ENCODE measurements at regions not wholly inside any gene's neighbourhood (a gene's known extent, or its start where the extent isn't known, plus 50 kb on each side); places are given as distances from the start of the nearest gene placed in this dataset.

- ATAC-seq (no peak), FAIRE-seq (no peak), DNase-seq (no peak)
- H3K27me3 ChIP-seq: no peaks in the 10 kb centered on the region
- intact Hi-C loops (cut with DNase I): no loop called here
- no peak overlapping the region for H3K4me3 ChIP-seq
- no peak overlapping the region for H3K27ac ChIP-seq
- H3K36me3 ChIP-seq: no peaks in the 10 kb centered on the region
- TF ChIP-seq, protein P1, sequence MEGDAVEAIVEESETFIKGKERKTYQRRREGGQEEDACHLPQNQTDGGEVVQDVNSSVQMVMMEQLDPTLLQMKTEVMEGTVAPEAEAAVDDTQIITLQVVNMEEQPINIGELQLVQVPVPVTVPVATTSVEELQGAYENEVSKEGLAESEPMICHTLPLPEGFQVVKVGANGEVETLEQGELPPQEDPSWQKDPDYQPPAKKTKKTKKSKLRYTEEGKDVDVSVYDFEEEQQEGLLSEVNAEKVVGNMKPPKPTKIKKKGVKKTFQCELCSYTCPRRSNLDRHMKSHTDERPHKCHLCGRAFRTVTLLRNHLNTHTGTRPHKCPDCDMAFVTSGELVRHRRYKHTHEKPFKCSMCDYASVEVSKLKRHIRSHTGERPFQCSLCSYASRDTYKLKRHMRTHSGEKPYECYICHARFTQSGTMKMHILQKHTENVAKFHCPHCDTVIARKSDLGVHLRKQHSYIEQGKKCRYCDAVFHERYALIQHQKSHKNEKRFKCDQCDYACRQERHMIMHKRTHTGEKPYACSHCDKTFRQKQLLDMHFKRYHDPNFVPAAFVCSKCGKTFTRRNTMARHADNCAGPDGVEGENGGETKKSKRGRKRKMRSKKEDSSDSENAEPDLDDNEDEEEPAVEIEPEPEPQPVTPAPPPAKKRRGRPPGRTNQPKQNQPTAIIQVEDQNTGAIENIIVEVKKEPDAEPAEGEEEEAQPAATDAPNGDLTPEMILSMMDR (IDR thresholded peaks at IDR 0.05): no peak
- 79 to 87% methylated on average over 3 of the region's 3 CpGs for WGBS, 2 donors
- no peaks in the 10 kb centered on the region for H3K9me3 ChIP-seq
- no peaks in the 10 kb centered on the region for H3K4me1 ChIP-seq
Observed at GRCh38 chr12:4969405-4969804, 59.7 kb downstream of the KCNA1 start.

- 66 to 70% methylated on average over 3 of the region's 3 CpGs for WGBS, 2 donors
- intact Hi-C loops (cut with DNase I): no loop called here
- Histone ChIP-seq H3K27me3 (peaks cover 0 to 7% (median 0%) of the 10 kb centered on the region in 4 donors), H3K4me3 (no peak overlapping the region), H3K4me1 (no peaks in the 10 kb centered on the region), H3K9me3 (no peaks in the 10 kb centered on the region), H3K27ac (no peak overlapping the region), H3K36me3 (no peaks in the 10 kb centered on the region)
- TF ChIP-seq, protein P1 (IDR thresholded peaks at IDR 0.05): no peak
- ATAC-seq (no peak), FAIRE-seq (no peak), DNase-seq (no peak)
Observed at GRCh38 chr12:4974217-4974616, 64.5 kb downstream of the KCNA1 start.

- no peaks in the 10 kb centered on the region for H3K36me3 ChIP-seq
Observed at GRCh38 chr12:4975574-4975973, 65.9 kb downstream of the KCNA1 start.

GRCh38 chr12:4977102-4977501, 66.6 kb upstream of the KCNA5 start:
- DNase-seq (no peak), FAIRE-seq (no peak), ATAC-seq (no peak)
- H3K4me1 ChIP-seq: no peaks in the 10 kb centered on the region
- no peak overlapping the region for H3K4me3 ChIP-seq
- H3K27ac ChIP-seq: no peak overlapping the region
- no peaks in the 10 kb centered on the region for H3K9me3 ChIP-seq
- H3K27me3 ChIP-seq: peaks cover 0 to 7% (median 2%) of the 10 kb centered on the region in 4 donors
- 56 to 79% methylated on average over 10 of the region's 10 CpGs for WGBS, 2 donors
- intact Hi-C loops (cut with DNase I): no loop called here
- TF ChIP-seq, protein P1 (IDR thresholded peaks at IDR 0.05): no peak
- no peaks in the 10 kb centered on the region for H3K36me3 ChIP-seq

More at GRCh38 chr12:4975574-4975973, 65.9 kb downstream of the KCNA1 start:
- intact Hi-C loops (cut with DNase I): no loop called here
- Histone ChIP-seq H3K27me3 (peaks cover 0 to 7% (median 2%) of the 10 kb centered on the region in 4 donors), H3K9me3 (no peaks in the 10 kb centered on the region), H3K4me3 (no peak overlapping the region), H3K4me1 (no peaks in the 10 kb centered on the region), H3K27ac (no peak overlapping the region)
- TF ChIP-seq, protein P1 (IDR thresholded peaks at IDR 0.05): no peak
- FAIRE-seq: no peak
- no peak for ATAC-seq
- WGBS, 2 donors: 65 to 76% methylated on average over 12 of the region's 12 CpGs
- DNase-seq: no peak

GRCh38 chr12:4978737-4979136, 64.9 kb upstream of the KCNA5 start:
- Histone ChIP-seq H3K4me1 (no peaks in the 10 kb centered on the region), H3K9me3 (no peaks in the 10 kb centered on the region), H3K27ac (no peak overlapping the region), H3K27me3 (peaks cover 0 to 7% (median 2%) of the 10 kb centered on the region in 4 donors), H3K4me3 (no peak overlapping the region), H3K36me3 (no peaks in the 10 kb centered on the region)
- TF ChIP-seq, protein P1 (IDR thresholded peaks at IDR 0.05): no peak
- DNase-seq: no peak
- no peak for FAIRE-seq
- intact Hi-C loops (cut with DNase I): no loop called here
- ATAC-seq: no peak
- 46 to 70% methylated on average over 6 of the region's 6 CpGs for WGBS, 2 donors

Measured in pancreas (tissue), 10 donors.